Kidney (tissue), 13 donors: ENCODE measurements at regions not wholly inside any gene's neighbourhood (a gene's known extent, or its start where the extent isn't known, plus 50 kb on each side); places are given as distances from the start of the nearest gene placed in this dataset.

Experiments
- DNase-seq, 5 donors: peaks; one replicate each; pipeline ENCODE4 v3.0.0-alpha.2; 2013 to 2020
- FAIRE-seq: peaks from 2 replicates; lab custom pipeline; 2012; peaks lifted over from hg19 to GRCh38; lab: Jason Lieb, UNC
- H3K27ac ChIP-seq, 2 donors: one replicate each; pipeline ENCODE4 v1.7.0; 2013; ENCODE audit warnings: low read depth in 2 of 2, low read length in 2 of 2, inconsistent platforms in 1 of 2
- H3K27me3 ChIP-seq: one replicate; pipeline ENCODE4 v1.7.1; 2013; ENCODE audit warnings: low read length, inconsistent platforms; ENCODE audit not compliant: control insufficient read depth, insufficient read depth
- H3K36me3 ChIP-seq, 3 donors: one replicate each; pipeline versions ENCODE4 v1.7.0 to v1.7.1; 2013; ENCODE audit warnings: low read length in 3 of 3, control low read depth in 1 of 3, inconsistent platforms in 1 of 3; ENCODE audit not compliant: insufficient read depth in 3 of 3, control insufficient read depth in 2 of 3
- H3K4me1 ChIP-seq, 3 donors: one replicate each; pipeline versions ENCODE4 v1.7.0 to v1.7.1; 2013; ENCODE audit warnings: low read length in 3 of 3, inconsistent platforms in 1 of 3, low read depth in 1 of 3; ENCODE audit not compliant: control insufficient read depth in 2 of 3, insufficient read depth in 2 of 3
- H3K4me3 ChIP-seq, 3 donors: one replicate each; pipeline versions ENCODE4 v1.7.0 to v1.8.1; 2013; ENCODE audit warnings: low read length in 3 of 3, control low read depth in 1 of 3, inconsistent platforms in 1 of 3
- H3K9ac ChIP-seq, 3 donors: one replicate each; pipeline versions ENCODE4 v1.7.0 to v1.7.1; 2013; ENCODE audit warnings: low read length in 3 of 3, control low read depth in 1 of 3, inconsistent platforms in 1 of 3
- H3K9me3 ChIP-seq, 3 donors: one replicate each; pipeline versions ENCODE4 v1.7.0 to v1.7.1; 2013; ENCODE audit warnings: low read length in 3 of 3, control low read depth in 1 of 3, inconsistent platforms in 1 of 3; ENCODE audit not compliant: control insufficient read depth in 2 of 3, insufficient read depth in 1 of 3
- intact Hi-C: fragments of 100-400 bp; cut with DNase I; formaldehyde crosslinking; loops from one replicate; pipeline ENCODE4 v1.11.1; 2022
- TF ChIP-seq, protein P1 (sequence below): IDR thresholded peaks from 3 replicates; pipeline ENCODE4 v1.5.1; 2012; ENCODE audit warnings: mild to moderate bottlenecking, moderate library complexity, borderline replicate concordance; ENCODE audit not compliant: insufficient read depth; ENCODE audit errors: extremely low read depth
- donor health status: control.
- donor health status: control.
- donor health status: control.
- donor health status: control.
- donor health status: control.
- donor health status: DM: yes; HTN: yes; CAD: no.
- donor health status: Normal renal cell carcinoma (clear cell type).

DNA sequence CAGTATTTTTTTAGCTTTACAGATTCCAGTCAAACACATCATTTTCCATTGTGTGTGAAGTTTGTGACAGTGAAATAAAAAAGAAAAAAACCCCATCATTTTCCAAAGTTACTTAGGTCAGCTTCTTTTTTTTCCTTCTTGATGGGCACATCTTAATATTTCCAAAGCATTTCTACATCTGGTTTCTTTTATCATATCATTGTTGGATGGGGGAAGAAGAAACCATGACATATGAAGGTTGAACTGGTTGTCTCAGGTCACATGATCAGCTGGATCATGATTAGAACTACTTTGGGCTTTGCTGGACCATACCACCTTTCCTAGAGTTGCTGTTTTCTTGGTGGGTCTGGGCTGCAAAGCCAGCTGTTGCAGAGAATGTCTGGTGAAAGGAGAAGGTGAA, 59.8 kb downstream of the FOS start:
- no peak overlapping the region for H3K4me3 ChIP-seq
- no peaks in the 10 kb centered on the region for H3K9me3 ChIP-seq
- no peaks in the 10 kb centered on the region for H3K36me3 ChIP-seq
- DNase-seq (no peak), FAIRE-seq (no peak)
- H3K27me3 ChIP-seq = no peaks in the 10 kb centered on the region
- no peak overlapping the region for H3K27ac ChIP-seq
- H3K4me1 ChIP-seq = peaks cover 0 to 5% (median 0%) of the 10 kb centered on the region in 3 donors
- intact Hi-C loops = no loop called here
- TF ChIP-seq, protein P1, sequence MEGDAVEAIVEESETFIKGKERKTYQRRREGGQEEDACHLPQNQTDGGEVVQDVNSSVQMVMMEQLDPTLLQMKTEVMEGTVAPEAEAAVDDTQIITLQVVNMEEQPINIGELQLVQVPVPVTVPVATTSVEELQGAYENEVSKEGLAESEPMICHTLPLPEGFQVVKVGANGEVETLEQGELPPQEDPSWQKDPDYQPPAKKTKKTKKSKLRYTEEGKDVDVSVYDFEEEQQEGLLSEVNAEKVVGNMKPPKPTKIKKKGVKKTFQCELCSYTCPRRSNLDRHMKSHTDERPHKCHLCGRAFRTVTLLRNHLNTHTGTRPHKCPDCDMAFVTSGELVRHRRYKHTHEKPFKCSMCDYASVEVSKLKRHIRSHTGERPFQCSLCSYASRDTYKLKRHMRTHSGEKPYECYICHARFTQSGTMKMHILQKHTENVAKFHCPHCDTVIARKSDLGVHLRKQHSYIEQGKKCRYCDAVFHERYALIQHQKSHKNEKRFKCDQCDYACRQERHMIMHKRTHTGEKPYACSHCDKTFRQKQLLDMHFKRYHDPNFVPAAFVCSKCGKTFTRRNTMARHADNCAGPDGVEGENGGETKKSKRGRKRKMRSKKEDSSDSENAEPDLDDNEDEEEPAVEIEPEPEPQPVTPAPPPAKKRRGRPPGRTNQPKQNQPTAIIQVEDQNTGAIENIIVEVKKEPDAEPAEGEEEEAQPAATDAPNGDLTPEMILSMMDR = no peak
- no peak overlapping the region for H3K9ac ChIP-seq

- intact Hi-C loops = no loop called here
- Histone ChIP-seq H3K4me3 (no peak overlapping the region), H3K27ac (peak overlapping the region in 1 of 2 donors; percentile 8), H3K9ac (no peak overlapping the region), H3K27me3 (no peaks in the 10 kb centered on the region), H3K9me3 (no peaks in the 10 kb centered on the region), H3K4me1 (peaks cover 0 to 5% (median 0%) of the 10 kb centered on the region in 3 donors), H3K36me3 (no peaks in the 10 kb centered on the region)
- TF ChIP-seq, protein P1 = no peak
- DNase-seq (no peak), FAIRE-seq (no peak)
Observed at GRCh38 chr14:75339059-75339458, 60.4 kb downstream of the FOS start.

DNA sequence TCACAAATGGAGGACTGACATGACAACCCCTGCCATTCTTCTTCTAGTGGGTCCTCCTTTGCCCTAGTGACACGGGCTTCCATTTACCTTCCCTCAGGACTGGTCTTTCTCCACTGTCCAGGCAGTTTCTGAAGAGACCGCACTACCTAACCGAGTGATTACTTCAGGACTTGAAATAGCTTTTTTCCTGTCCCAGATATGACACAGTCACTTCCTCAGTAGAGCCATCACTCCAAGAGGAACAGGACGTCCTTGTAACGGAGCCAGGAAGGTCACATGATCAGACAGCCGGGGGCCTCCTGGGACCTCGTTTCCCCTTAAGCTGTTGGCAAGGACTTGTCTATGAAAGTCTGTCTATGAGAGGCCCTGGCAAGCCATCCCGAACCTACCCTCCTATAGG, 62.3 kb downstream of the FOS start:
- Histone ChIP-seq H3K4me1 (peaks cover 0 to 5% (median 0%) of the 10 kb centered on the region in 3 donors), H3K36me3 (no peaks in the 10 kb centered on the region), H3K27ac (peak overlapping the region; percentile 76 to 86), H3K27me3 (no peaks in the 10 kb centered on the region), H3K9me3 (no peaks in the 10 kb centered on the region), H3K9ac (no peak overlapping the region), H3K4me3 (no peak overlapping the region)
- intact Hi-C loops = no loop called here
- FAIRE-seq (no peak), DNase-seq (peak in 2 of 5 donors; percentile 50 to 93)
- TF ChIP-seq, protein P1 = no peak

DNA sequence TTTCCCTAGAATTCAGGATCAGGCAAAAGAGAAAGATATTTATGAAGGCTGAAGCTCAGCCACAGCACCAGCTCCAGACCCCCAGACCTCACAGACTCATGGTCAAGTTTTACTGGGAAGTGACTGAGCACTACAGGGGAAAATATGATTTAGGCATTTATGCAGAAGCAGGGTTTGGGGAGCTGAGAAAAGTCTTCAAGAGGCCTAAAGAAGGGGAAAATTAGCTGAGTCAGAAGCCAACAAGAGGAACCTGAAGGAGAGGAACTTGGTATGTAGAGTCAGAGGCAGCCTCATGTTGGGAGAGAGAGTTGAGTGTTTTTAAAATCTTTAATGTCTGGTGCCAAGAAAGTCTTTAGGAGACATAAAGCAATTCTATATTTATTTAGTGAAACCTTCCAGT, 63.0 kb downstream of the FOS start:
- H3K4me3 ChIP-seq = no peak overlapping the region
- no peaks in the 10 kb centered on the region for H3K36me3 ChIP-seq
- TF ChIP-seq, protein P1 = no peak
- intact Hi-C loops = no loop called here
- H3K4me1 ChIP-seq = peaks cover 0 to 5% (median 0%) of the 10 kb centered on the region in 3 donors
- H3K9ac ChIP-seq = no peak overlapping the region
- FAIRE-seq (no peak), DNase-seq (peak in 1 of 5 donors; percentile 18)
- H3K27ac ChIP-seq = peak overlapping the region; percentile 73 to 76
- no peaks in the 10 kb centered on the region for H3K9me3 ChIP-seq
- H3K27me3 ChIP-seq = no peaks in the 10 kb centered on the region
